ENCODE measurements at regions not wholly inside any gene's neighbourhood (a gene's known extent, or its start where the extent isn't known, plus 50 kb on each side); places are given as distances from the start of the nearest gene placed in this dataset.

DNA sequence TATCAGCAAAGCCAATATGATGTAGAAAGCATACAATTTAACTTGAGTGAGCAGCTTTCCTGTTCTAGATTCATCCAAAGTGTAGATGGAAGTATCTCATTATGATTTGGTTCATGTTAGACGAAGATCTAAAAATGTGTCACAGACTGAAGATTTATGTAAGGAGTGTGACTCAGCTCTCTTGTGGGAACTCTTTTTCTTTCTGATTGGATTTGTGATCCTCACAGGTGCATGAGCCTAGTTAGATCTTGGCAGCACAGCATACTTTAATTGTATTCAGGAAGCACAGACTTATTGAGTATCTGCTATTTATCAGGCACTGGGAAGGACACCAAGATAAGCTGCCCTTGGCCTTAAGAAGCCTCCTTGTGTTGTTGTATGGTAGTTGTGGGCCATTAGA is 147.1 kb downstream of the C11orf91 start:
- WGBS (ENCODE audit: low lambda C conversion rate, missing lambda C conversion rate), result 81% methylated on average over 1 of the region's 1 CpG
- no peak for DNase-seq (ENCODE audit: low spot score)
- Histone ChIP-seq H3K27me3 (peaks cover 6% of the 10 kb centered on the region), H3K27ac (no peak overlapping the region), H3K9me2 (replicated peaks; ENCODE audit: insufficient read depth) (no peaks in the 10 kb centered on the region), H3K36me3 (replicated peaks; ENCODE audit: insufficient read depth, low read depth) (no peaks in the 10 kb centered on the region), H3K9me3 (ENCODE audit: low read depth) (no peaks in the 10 kb centered on the region), H3K4me2 (no peak overlapping the region), H3K79me2 (no peaks in the 10 kb centered on the region), H3K4me1 (ENCODE audit: insufficient read depth) (no peaks in the 10 kb centered on the region), H3K4me3 (no peak overlapping the region), H4K20me1 (ENCODE audit: insufficient read depth, poor library complexity, severe bottlenecking) (no peaks in the 10 kb centered on the region), H2AFZ (no peak overlapping the region)
- TF ChIP-seq EZH2 (IDR thresholded peaks at IDR 0.05; ENCODE audit: borderline replicate concordance) (no peak), EZH2phosphoT487 (IDR thresholded peaks at IDR 0.05; ENCODE audit: low read depth, severe bottlenecking, unreplicated experiment) (no peak)
- TF ChIP-seq, protein P1, sequence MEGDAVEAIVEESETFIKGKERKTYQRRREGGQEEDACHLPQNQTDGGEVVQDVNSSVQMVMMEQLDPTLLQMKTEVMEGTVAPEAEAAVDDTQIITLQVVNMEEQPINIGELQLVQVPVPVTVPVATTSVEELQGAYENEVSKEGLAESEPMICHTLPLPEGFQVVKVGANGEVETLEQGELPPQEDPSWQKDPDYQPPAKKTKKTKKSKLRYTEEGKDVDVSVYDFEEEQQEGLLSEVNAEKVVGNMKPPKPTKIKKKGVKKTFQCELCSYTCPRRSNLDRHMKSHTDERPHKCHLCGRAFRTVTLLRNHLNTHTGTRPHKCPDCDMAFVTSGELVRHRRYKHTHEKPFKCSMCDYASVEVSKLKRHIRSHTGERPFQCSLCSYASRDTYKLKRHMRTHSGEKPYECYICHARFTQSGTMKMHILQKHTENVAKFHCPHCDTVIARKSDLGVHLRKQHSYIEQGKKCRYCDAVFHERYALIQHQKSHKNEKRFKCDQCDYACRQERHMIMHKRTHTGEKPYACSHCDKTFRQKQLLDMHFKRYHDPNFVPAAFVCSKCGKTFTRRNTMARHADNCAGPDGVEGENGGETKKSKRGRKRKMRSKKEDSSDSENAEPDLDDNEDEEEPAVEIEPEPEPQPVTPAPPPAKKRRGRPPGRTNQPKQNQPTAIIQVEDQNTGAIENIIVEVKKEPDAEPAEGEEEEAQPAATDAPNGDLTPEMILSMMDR (IDR thresholded peaks at IDR 0.05; ENCODE audit: poor library complexity), result no peak

DNA sequence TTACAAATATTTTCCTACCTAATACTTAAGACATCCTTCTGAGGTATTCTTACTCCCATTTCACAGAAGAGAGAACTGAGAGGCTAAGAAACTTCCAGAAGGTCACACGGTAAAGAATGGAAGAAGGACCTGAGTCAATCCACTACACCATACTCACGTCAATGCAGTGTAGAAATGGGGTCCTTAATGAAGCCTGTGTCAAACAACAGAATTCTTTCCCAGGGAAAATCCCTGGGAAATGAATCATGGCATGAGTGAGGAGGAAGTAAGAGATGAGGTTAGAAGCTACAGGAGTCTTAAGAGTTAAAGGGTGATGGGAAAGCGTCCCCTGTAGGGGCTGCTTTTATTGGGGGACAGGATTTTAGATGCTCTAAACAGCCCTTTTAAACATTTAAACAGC is 147.9 kb downstream of the C11orf91 start:
- TF ChIP-seq EZH2 (IDR thresholded peaks at IDR 0.05; ENCODE audit: borderline replicate concordance) (no peak), EZH2phosphoT487 (IDR thresholded peaks at IDR 0.05; ENCODE audit: low read depth, severe bottlenecking, unreplicated experiment) (no peak)
- TF ChIP-seq, protein P1 (IDR thresholded peaks at IDR 0.05; ENCODE audit: poor library complexity), result no peak
- Histone ChIP-seq H3K9me2 (replicated peaks; ENCODE audit: insufficient read depth) (no peaks in the 10 kb centered on the region), H3K27ac (no peak overlapping the region), H3K36me3 (replicated peaks; ENCODE audit: insufficient read depth, low read depth) (no peaks in the 10 kb centered on the region), H4K20me1 (ENCODE audit: insufficient read depth, poor library complexity, severe bottlenecking) (no peaks in the 10 kb centered on the region), H3K79me2 (no peaks in the 10 kb centered on the region), H3K9me3 (ENCODE audit: low read depth) (no peaks in the 10 kb centered on the region), H3K4me2 (no peak overlapping the region), H3K27me3 (peaks cover 6% of the 10 kb centered on the region), H3K4me3 (no peak overlapping the region), H2AFZ (no peak overlapping the region), H3K4me1 (ENCODE audit: insufficient read depth) (no peaks in the 10 kb centered on the region)
- no peak for DNase-seq (ENCODE audit: low spot score)
- WGBS (ENCODE audit: low lambda C conversion rate, missing lambda C conversion rate), result 89% methylated on average over 3 of the region's 3 CpGs

DNA sequence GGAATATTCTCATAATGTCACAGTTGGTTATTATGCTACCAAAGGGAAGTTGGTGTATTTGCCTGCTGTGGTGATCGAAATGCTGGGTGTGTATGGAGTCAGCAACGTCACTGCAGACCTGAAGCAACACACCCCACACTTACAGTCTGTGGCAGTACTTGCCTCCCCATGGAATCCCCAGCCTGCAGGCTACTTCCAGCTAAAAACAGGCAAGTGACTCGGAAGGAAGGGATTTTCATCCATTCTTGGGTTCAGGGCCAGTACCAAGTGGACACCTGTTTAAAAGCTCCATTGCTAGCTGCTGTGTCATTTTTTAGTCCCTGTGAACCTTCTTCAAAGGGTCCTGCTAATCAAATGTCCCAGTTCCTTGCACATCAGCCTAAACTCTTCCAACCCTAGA is 149.6 kb downstream of the C11orf91 start:
- H3K27ac ChIP-seq, result no peak overlapping the region
- DNase-seq (ENCODE audit: low spot score), result no peak
- WGBS (ENCODE audit: low lambda C conversion rate, missing lambda C conversion rate), result 91% methylated on average over 3 of the region's 3 CpGs
- H3K36me3 ChIP-seq (replicated peaks; ENCODE audit: insufficient read depth, low read depth), result no peaks in the 10 kb centered on the region
- H3K4me1 ChIP-seq (ENCODE audit: insufficient read depth), result no peaks in the 10 kb centered on the region
- no peak overlapping the region for H3K4me2 ChIP-seq
- H3K9me2 ChIP-seq (replicated peaks; ENCODE audit: insufficient read depth), result no peaks in the 10 kb centered on the region
- no peaks in the 10 kb centered on the region for H3K9me3 ChIP-seq (ENCODE audit: low read depth)
- no peaks in the 10 kb centered on the region for H4K20me1 ChIP-seq (ENCODE audit: insufficient read depth, poor library complexity, severe bottlenecking)
- no peak overlapping the region for H2AFZ ChIP-seq
- TF ChIP-seq EZH2 (IDR thresholded peaks at IDR 0.05; ENCODE audit: borderline replicate concordance) (no peak), EZH2phosphoT487 (IDR thresholded peaks at IDR 0.05; ENCODE audit: low read depth, severe bottlenecking, unreplicated experiment) (no peak)
- TF ChIP-seq, protein P1 (IDR thresholded peaks at IDR 0.05; ENCODE audit: poor library complexity), result no peak
- no peaks in the 10 kb centered on the region for H3K79me2 ChIP-seq
- no peak overlapping the region for H3K4me3 ChIP-seq
- peaks cover 8% of the 10 kb centered on the region for H3K27me3 ChIP-seq

DNA sequence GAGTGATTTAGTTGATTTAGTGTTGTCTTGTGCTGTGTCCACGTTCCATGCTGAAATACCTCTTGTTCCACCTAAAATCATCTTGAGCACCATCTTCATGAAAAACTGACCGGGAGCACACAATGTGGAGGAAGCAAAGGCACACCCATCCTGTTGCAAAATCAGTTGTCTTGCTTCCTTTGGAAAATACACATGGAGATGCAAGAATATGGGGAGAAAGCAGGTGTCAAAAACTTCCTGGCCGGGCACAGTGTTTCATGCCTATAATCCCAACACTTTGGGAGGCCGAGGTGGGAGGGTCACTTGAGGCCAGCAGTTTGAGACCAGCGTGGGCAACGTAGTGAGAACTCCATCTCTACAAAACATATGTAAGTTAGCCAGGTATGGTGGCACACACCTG is 151.1 kb downstream of the C11orf91 start:
- no peak for DNase-seq (ENCODE audit: low spot score)
- H4K20me1 ChIP-seq (ENCODE audit: insufficient read depth, poor library complexity, severe bottlenecking), result no peaks in the 10 kb centered on the region
- no peaks in the 10 kb centered on the region for H3K9me3 ChIP-seq (ENCODE audit: low read depth)
- no peak overlapping the region for H3K4me3 ChIP-seq
- WGBS (ENCODE audit: low lambda C conversion rate, missing lambda C conversion rate), result 85% methylated on average over 6 of the region's 6 CpGs
- TF ChIP-seq, protein P1 (IDR thresholded peaks at IDR 0.05; ENCODE audit: poor library complexity), result no peak
- TF ChIP-seq EZH2phosphoT487 (IDR thresholded peaks at IDR 0.05; ENCODE audit: low read depth, severe bottlenecking, unreplicated experiment) (no peak), EZH2 (IDR thresholded peaks at IDR 0.05; ENCODE audit: borderline replicate concordance) (no peak)
- H3K9me2 ChIP-seq (replicated peaks; ENCODE audit: insufficient read depth), result no peaks in the 10 kb centered on the region
- no peaks in the 10 kb centered on the region for H3K4me1 ChIP-seq (ENCODE audit: insufficient read depth)
- no peak overlapping the region for H3K27ac ChIP-seq
- no peak overlapping the region for H3K4me2 ChIP-seq
- H3K27me3 ChIP-seq, result peaks cover 8% of the 10 kb centered on the region
- no peaks in the 10 kb centered on the region for H3K36me3 ChIP-seq (replicated peaks; ENCODE audit: insufficient read depth, low read depth)
- no peak overlapping the region for H2AFZ ChIP-seq
- no peaks in the 10 kb centered on the region for H3K79me2 ChIP-seq

Measured in hepatocyte (in vitro differentiated cells).